ENCODE measurements at regions not wholly inside any gene's neighbourhood (a gene's known extent, or its start where the extent isn't known, plus 50 kb on each side); places are given as distances from the start of the nearest gene placed in this dataset.

DNA sequence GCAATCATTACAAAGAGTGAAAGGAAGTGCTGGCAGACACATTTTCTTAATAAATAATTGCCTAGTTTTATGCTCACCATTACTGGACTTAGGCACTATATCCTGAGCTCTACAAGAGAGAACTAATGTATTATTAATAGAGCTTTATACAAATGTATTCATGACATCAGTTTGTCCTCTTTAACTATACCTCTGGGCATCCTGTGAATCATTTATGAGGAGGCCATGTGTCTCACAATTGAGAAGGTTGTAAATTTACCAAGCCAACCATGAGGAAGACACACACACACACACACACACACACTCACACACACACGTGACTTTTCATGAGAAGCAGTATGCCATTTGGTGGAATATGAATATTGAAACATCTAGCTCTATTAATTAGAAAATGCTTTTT, 728.2 kb downstream of the ARAP2 start:
- no peak overlapping the region for H3K4me3 ChIP-seq (ENCODE audit: low read depth, low read length)
- no peak for DNase-seq (ENCODE audit: low read depth, low spot score)
- in situ Hi-C loops (cut with HindIII; ENCODE audit: low sequenced_read_pairs) = no loop called here
- TF ChIP-seq, protein P1, sequence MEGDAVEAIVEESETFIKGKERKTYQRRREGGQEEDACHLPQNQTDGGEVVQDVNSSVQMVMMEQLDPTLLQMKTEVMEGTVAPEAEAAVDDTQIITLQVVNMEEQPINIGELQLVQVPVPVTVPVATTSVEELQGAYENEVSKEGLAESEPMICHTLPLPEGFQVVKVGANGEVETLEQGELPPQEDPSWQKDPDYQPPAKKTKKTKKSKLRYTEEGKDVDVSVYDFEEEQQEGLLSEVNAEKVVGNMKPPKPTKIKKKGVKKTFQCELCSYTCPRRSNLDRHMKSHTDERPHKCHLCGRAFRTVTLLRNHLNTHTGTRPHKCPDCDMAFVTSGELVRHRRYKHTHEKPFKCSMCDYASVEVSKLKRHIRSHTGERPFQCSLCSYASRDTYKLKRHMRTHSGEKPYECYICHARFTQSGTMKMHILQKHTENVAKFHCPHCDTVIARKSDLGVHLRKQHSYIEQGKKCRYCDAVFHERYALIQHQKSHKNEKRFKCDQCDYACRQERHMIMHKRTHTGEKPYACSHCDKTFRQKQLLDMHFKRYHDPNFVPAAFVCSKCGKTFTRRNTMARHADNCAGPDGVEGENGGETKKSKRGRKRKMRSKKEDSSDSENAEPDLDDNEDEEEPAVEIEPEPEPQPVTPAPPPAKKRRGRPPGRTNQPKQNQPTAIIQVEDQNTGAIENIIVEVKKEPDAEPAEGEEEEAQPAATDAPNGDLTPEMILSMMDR (IDR thresholded peaks at IDR 0.05; ENCODE audit: low read depth, low read length) = no peak

DNA sequence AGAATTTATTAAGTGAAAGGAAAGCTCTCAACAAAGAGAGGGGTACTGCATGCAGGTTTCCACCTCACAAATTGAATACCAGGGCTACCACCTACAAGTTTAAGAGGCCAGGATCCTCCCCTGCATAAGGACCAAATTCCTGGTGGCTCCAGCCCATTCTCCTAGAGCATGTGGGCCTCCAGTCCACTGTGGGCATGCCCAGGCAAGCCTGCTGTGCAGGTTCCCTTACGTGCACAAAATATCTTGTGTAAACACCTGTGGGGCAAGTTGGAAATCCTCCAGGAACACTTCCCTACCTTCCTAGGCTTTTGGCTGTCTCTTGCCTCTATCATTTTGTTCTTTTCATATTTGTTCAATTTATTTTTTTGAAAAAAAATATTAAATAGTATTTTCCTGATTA, 724.3 kb downstream of the ARAP2 start:
- TF ChIP-seq, protein P1 (IDR thresholded peaks at IDR 0.05; ENCODE audit: low read depth, low read length) = no peak
- in situ Hi-C loops (cut with HindIII; ENCODE audit: low sequenced_read_pairs) = no loop called here
- H3K4me3 ChIP-seq (ENCODE audit: low read depth, low read length) = no peak overlapping the region
- DNase-seq (ENCODE audit: low read depth, low spot score) = no peak

DNA sequence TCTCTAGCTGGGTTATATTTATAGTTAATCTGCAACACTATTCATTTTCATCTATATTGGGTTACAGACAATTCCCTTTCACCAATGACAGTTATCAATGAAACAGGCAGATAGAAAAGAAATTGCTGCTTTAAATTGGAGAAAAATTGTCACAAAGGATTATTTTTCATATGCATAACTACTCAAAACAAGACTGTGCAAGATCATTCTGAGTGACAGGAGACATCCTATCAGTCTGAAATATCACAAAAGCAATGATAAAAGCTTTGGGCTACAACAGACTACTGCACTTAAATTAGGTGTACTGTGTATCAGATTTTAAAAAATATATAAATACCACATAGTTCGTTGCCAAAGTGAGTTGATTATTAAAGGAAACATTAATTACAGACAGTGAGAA, 722.6 kb downstream of the ARAP2 start:
- in situ Hi-C loops (cut with HindIII; ENCODE audit: low sequenced_read_pairs) = no loop called here
- no peak for DNase-seq (ENCODE audit: low read depth, low spot score)
- TF ChIP-seq, protein P1 (IDR thresholded peaks at IDR 0.05; ENCODE audit: low read depth, low read length) = no peak
- no peak overlapping the region for H3K4me3 ChIP-seq (ENCODE audit: low read depth, low read length)

DNA sequence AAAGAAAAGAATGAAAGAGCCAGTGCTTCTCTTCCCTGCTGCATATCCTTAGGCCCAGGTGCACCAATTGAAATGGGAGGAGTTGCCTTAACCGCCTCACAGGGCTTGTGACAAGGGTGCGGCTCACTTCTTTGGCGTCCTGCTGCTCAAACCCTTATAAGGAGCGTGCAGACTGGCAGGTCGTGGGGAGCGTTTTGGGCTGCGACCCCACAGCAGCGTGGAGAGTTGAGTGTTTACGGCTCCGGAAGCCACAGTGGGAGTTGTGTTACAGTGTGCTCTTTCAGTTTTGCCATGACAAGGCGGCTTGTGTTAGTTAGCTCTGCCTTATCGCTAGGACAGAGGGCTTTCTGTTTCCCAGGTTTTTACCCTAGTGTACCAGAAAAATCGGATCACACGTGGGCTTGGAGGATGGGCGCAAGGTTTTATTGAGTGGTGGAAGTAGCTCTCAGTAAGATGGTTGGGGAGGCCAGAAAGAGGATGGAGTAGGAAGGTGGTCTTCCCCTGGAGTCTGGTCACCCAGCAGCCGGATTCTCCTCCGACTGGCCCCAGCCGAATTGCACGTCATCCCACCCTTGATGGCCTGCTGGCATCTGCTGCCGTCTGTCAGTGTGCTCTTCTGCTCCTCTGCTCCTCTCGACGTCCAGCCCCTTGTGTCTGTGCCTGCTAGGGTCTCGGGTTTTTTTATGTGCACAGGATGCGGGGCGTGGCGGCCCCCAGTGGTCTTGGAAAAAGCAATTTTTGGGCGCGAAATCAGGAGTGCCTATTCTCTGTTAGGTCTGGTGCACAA, 718.9 kb downstream of the ARAP2 start:
- in situ Hi-C loops (cut with HindIII; ENCODE audit: low sequenced_read_pairs) = no loop called here

DNA sequence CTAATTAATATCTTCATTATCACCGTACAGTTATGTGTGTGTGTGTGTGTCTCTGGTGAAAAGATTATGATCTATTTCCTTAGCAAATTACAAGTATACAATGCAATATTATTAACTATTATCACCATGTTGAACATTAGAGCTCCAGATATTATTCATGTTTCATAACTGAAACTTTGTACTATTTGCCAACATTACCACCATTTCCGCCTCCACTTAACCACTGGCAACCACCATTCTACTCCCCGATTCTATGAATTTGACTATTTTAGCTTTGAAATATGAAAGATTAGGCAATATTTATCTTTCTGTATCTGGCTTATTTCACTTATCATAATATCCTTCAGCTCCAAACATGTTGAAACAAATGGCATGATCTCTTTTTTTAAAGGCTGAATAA, 717.9 kb downstream of the ARAP2 start:
- in situ Hi-C loops (cut with HindIII; ENCODE audit: low sequenced_read_pairs) = no loop called here
- no peak overlapping the region for H3K4me3 ChIP-seq (ENCODE audit: low read depth, low read length)
- TF ChIP-seq, protein P1 (IDR thresholded peaks at IDR 0.05; ENCODE audit: low read depth, low read length) = no peak
- no peak for DNase-seq (ENCODE audit: low read depth, low spot score)

More for the DNA sequence above, 718.9 kb downstream of the ARAP2 start:
- no peak overlapping the region for H3K4me3 ChIP-seq (ENCODE audit: low read depth, low read length)
- DNase-seq (ENCODE audit: low read depth, low spot score) = no peak
- TF ChIP-seq, protein P1 (IDR thresholded peaks at IDR 0.05; ENCODE audit: low read depth, low read length) = no peak

DNA sequence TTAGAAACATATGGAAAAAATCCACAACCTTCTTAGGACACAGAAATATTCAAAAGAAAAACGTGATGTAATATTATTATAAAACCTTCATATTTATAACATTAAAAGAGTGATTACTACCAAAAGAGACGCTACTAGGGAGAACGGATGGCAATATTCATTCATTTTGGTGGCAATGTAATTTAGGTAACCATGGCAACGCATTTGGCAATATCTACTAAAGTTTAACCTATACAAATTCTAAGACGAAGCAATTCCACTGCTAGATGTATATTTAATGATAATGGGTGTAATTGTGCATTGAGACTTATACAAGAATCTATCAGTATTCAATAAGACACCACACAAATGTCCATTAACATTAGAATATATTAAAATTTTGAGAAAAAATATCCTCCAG, 709.4 kb downstream of the ARAP2 start:
- in situ Hi-C loops (cut with HindIII; ENCODE audit: low sequenced_read_pairs) = no loop called here
- no peak for DNase-seq (ENCODE audit: low read depth, low spot score)
- no peak overlapping the region for H3K4me3 ChIP-seq (ENCODE audit: low read depth, low read length)
- TF ChIP-seq, protein P1 (IDR thresholded peaks at IDR 0.05; ENCODE audit: low read depth, low read length) = no peak

All from astrocyte of the spinal cord (primary cell).